KBM-7 (cell line): ENCODE measurements at regions not wholly inside any gene's neighbourhood (a gene's known extent, or its start where the extent isn't known, plus 50 kb on each side); places are given as distances from the start of the nearest gene placed in this dataset.
"Not testable (repeated sequence)": the region's sequence is repeated elsewhere in the genome, so short reads cannot be mapped to it uniquely, and the experiment has no call there.

ENCODE experiments used
- DNase-seq: peaks from one replicate; pipeline ENCODE4 v3.0.0-alpha.2; 2015
- in situ Hi-C: fragments of 300-500 bp; cut with MboI; formaldehyde crosslinking; loops from 2 replicates; pipeline ENCODE4 v1.14.3; 2020; ENCODE audit warnings: low sequenced_read_pairs, low pct_unique_long_range_greater_than_20kb, mixed read lengths

DNA sequence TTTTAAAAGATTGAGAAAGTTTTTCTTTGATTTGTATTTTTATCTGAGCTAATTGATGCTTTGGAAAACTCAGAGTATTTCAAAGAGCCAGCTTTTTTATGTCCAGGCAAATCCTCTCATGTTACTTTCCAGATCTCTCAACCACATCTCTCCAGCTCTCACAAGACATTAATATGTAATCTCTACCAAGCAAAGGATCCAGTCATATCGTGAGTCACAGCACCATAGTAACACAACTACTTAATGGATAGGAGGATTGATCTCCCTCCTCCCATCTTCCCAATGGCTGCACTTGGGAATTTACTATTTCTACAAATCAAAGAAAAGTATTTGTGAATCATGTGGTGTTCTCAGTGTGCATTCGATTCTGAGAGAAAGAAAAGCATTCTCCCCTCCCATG is 63.3 kb downstream of the POU4F1 start:
- DNase-seq, result no peak
- in situ Hi-C loops, result no loop called here

DNA sequence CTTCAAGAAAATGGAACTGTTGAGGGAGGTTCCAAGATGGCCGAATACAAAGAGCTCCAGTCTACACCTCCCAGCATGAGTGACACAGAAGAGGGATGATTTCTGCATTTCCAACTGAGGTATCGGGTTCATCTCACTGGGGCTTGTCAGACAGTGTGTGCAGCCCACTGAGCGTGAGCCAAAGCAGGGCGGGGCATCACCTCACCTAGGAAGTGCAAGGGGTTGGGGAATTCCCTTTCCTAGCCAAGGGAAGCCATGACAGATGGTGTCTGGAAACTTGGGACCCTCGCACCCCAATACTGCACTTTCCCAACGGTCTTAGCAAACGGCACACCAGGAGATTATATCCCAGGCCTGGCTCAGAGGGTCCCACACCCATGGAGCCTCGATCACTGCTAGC is 77.3 kb downstream of the POU4F1 start:
- DNase-seq, in situ Hi-C loops: not testable (repeated sequence)

DNA sequence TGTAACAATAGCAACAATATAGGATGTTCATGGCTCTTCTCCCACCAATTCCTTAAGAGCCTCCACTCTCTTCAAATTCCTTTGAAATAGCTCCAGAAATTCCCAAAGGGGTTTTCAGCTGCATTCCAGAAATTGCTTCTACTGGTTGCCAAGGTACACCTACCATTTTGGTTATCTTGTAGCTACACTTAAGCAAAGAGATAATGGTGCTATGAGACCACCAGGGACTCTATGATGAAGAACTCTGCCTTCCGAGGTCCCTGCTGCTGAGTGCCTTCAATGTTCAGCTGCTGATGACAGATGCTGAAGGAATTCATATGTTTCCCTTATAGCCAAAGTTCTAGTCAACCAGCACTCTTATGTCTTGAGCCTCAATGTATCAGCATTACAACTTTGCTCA is 78.4 kb downstream of the POU4F1 start:
- no peak for DNase-seq
- in situ Hi-C loops, result no loop called here

DNA sequence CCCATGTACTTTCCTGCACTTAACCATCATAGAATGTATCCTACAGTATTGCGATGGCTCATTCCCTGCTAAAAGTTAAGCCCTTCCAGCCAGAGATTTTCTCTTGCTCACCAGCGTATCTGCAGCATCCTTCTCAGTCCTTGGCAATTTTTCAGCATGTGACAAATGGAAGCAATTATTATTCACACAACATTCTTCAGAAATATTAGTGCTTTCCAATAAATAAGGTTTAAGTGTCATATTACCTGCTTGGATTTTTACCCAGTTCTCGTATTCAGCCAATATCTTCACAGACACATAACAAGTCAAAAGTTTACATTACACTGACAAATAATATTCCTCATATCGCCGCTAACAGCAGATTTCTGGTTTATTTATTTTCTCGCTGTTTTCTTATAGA is 82.3 kb downstream of the POU4F1 start:
- no peak for DNase-seq
- in situ Hi-C loops, result no loop called here

DNA sequence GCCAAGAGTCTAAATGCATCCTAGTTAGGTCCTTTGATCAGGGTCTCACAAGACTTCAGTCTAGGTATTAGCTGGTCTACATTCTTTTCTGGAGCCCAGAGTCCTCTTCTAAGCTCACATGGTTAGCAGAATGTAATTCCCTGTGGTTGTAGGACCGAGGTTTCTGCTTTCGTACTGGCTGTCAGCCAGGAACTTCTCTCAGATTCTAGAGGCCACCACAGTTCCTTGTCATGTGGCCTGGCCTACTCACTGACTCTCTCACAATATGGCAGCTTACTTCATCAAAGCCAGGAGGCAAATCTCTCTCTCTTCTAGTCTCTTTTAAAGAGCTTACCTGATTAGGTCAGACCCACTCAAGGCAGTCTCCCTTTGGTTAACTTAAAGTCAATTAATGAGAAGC is 82.9 kb downstream of the POU4F1 start:
- in situ Hi-C loops, result no loop called here
- DNase-seq, result no peak

DNA sequence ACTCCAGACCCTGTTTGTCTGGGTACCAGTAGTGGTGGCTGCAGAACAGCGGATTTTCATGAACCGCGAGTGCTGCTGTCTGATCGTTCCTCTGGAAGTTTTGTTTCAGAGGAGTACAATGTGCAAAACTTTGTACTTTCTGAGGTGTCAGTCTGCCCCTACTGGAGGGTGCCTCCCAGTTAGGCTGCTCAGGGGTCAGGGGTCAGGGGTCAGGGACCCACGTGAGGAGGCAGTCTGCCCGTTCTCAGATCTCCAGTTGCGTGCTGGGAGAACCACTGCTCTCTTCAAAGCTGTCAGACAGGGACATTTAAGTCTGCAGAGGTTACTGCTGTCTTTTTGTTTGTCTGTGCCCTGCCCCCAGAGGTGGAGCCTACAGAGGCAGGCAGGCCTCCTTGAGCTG is 84.9 kb downstream of the POU4F1 start:
- DNase-seq, in situ Hi-C loops: not testable (repeated sequence)

DNA sequence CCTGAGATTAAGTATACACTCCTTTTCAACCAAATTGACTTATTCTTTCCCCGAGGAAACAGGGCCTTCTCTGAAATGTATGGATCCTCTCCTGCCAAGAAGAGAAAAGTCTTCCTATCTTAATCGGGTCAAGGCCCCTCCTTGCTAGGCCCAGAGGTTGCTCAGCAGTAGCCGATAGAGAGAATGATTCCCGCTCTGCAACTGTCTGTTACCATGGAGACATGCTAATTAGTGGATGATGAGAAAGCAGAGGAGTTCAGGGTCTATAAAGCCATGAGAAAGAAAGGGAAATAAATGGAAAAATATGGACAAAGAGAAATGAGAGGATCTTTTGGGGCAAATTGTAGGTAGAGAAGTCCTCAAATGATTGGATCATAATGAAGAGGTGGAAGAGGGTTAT is 103.5 kb downstream of the POU4F1 start:
- in situ Hi-C loops, result no loop called here
- no peak for DNase-seq

DNA sequence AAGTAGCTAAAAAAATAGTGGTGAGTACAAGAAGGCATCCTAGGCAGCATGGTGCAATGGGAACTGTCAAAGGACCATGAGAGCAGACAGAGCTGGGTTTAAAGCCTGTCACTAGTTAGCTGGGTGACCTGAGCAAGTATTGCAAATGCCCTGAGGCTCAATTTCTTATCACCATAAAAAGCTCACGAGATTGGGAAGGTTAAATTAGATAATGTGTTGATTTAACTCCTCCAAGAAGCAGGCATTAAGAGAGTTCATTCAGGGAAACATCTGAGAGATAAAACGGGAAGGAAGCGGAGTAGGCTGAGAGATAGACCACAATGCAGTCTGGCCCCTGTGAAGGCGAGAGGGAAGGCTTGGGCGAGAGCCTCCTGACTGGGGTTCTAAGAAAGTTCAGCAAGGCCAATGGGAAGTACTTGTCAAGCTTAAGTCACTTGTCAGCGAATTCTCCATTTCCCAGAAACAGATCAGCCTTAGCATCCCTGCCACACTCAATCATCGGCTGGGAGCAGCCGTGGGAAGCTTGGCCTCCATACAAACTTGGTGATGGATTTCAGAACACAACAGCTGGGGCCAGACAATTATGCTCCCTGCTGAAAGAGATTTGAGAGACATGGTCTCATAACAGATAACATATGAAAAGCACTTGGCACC is 105.5 kb downstream of the POU4F1 start:
- peak; percentile 53 for DNase-seq
- in situ Hi-C loops, result no loop called here

DNA sequence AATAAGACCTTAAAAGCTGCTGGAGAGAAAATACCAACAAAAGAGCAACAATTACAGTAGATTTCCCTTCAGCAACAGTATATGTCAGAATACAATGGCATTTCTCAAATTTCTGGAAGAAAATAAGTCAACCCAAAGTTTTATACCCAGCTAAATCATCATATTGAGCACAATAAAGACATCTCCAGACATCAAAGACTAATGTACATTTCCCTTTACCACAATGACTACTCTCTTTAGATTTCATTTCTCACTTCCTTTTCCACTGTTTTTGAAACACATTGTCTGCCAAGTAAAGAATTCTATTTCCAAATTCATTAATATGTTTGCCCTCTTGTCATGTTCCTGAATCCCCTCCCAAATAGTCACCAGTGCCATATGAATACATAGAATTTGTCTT is 111.4 kb downstream of the POU4F1 start:
- DNase-seq, result no peak
- in situ Hi-C loops, result no loop called here

DNA sequence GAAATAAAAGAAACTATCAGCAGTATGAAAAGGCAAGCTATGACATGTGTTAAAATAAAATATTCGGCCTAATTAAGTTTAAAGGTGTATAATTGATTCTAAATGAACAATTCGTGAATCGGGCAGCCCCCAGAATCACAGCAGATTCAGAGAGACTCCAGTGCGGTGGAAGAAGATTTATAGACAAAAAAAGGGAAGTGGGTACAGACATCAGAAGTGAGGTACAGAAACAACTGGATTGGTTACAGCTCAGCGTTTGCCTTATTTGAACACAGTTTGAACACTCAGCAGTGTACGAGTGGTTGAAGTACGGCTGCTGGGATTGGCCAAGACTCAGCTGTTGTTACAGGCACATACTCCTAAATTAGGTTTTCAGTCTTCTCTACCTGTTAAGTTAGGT is 113.1 kb downstream of the POU4F1 start:
- DNase-seq, in situ Hi-C loops: not testable (repeated sequence)

DNA sequence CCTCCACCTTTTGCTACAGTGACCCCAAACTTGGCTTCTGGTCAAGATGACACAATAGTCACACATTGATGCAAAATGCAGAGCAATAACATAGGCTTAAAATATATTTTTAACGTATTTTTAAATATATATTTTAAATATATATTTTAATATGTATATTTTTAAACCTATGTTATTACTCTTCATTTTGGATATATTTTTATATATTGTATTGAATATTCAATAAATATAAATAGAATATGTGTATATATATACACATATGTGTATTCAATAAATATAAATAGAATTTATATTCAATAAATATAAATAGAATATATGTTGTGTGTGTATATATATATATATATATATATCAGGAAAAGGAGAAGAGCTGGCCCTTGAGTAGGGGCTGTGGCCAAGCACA is 115.6 kb downstream of the POU4F1 start:
- DNase-seq, result no peak
- in situ Hi-C loops, result no loop called here

DNA sequence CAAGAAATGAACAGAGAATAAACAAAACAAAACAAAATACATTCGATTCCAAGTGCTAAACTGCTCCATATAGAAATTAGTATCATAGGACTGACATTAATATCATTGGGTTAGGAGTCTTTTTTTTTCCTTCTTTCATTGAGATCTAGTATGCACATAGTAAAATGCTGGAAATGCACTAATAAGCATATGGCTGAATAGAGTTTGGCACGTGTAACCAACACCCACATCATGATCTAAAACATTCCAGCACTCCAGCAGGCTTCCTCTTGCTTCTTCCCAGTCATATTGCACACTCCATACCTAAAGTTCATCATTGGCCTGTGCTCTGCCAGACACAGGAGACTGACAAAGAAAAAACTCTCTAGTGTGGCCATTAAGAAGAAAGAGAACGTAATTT is 117.5 kb downstream of the POU4F1 start:
- in situ Hi-C loops, result no loop called here
- DNase-seq, result no peak

DNA sequence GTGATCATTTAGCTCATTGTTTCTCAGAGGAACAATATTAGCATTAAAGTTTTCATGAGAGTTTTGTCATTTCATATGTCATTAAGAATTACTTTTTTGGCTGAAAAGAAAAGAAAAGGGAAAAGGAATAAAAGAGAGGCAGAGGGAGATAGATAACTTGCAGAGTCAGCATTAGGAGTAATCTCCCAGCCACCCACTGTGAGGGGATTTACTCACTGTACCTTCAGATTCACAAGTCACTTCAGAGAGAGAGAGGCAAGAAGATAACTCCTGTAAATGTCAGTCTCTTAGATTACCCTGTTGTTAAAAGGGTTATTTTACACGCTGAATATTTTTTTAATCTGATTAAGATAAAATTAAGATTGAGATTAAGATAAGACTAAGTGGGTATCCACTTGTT is 125.2 kb downstream of the POU4F1 start:
- in situ Hi-C loops, result no loop called here
- DNase-seq, result no peak

DNA sequence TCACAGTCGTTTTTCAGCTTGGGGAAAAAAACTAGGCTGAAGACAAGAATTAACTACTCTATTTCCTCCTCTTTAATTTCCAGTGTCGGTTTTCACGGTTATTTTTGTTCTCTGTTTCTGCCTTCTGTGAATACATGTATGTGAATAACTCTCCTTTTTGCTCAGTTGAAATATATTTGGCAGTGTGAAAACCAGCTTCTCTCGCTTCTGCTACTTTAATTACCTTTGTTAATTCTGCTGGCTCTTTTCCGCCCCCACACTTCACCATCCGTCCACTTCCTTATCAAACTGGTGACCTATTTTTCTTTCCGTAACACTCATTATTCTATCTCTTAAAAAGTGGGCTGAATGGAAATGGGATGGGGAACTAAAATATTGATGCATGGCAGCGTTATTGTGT is 126.4 kb downstream of the POU4F1 start:
- in situ Hi-C loops, result no loop called here
- no peak for DNase-seq

DNA sequence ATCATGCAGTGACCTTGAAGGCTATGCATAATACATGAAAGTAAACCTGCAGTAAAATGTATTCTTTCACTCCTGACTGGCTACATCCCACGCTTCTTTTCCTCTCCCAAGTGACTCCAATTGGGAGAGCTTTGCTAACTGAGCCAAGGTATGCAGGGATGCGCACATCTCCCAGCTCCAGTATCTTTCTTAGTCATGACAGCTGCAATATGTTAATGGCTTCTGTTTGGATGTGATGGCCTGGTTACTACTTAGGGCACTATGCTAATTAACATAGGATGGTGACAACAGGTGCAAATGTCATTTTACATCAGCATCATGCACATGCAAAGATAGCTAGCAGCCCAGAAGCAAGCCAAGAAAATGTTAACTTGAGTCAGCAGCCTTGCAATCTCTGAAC is 134.7 kb downstream of the POU4F1 start:
- in situ Hi-C loops, result no loop called here
- no peak for DNase-seq

DNA sequence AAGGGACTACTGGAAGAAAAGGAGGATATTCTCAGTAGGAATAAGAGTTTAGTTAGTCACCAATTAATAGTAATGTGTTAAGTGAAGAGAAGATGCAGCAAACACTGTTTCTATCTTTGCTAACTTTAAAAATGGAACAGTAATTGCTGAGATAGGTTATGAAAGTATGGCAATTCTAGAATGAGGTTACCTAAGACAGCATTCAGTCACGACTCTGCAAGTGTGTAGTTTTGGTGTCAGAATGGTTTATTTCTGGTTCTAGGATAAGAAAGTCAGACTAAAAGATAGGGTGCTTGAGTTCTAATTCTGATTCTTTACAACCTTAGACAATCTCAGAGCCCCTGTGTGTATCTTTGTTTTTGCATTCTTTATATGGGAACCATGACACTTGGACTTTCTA is 138.1 kb downstream of the POU4F1 start:
- DNase-seq, result no peak
- in situ Hi-C loops, result no loop called here

DNA sequence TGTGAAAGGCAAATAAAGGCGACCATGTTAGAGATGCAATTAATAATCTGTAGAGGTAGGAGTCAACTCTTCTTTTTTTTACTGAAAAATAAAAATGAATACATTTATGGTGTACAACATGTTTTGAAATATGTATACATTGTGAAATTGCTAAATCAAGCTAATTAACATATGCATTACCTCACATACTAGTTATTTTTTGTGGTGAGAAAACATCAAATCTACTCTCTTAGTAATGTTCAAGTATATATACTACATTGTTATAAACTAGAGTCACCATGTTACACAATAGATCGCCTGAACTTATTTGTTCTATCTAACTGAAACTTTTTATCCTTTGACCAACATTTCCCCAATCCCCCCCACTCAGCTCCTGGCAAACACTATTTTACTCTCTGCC is 143.2 kb downstream of the POU4F1 start:
- in situ Hi-C loops, result no loop called here

DNA sequence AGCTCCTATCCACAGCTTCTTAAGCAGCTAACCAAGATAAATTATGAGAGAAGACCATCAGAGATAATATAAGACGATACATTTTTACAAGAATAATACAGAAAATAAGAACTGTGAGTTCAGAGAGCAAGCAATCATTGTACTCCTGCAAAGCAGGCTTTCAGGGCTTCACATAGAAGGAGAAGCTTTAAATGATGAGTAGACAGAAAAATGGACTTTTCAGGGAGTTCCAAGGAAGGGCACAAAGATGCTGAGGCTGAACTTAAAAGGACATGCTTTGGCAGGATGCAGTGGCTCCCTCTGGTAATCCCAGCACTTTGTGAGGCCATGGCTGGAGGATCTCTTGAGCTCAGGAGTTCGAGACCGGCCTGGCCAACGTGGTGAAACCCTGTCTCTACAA is 159.5 kb downstream of the POU4F1 start:
- in situ Hi-C loops, result no loop called here
- DNase-seq, result no peak

More for the DNA sequence above, 143.2 kb downstream of the POU4F1 start:
- DNase-seq, result peak; percentile 3

DNA sequence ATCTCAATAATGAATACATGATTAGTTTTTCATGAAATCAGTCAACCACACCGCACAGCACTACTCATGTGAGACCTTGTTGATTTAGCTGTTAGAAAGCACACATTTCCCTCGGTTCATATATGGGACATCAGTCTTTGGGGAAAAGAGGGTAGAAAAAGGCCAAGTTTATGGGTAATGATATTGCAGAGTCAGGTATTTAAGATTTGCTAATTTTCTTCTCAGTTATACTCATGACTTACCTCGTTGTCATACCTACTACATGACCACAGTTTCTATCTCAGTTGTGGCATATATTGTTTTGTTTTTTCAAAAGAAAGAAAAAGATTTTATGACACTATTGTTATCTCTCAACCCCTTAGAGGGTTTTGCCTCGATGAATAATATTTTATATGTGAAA is 165.6 kb downstream of the POU4F1 start:
- no peak for DNase-seq
- in situ Hi-C loops, result no loop called here

DNA sequence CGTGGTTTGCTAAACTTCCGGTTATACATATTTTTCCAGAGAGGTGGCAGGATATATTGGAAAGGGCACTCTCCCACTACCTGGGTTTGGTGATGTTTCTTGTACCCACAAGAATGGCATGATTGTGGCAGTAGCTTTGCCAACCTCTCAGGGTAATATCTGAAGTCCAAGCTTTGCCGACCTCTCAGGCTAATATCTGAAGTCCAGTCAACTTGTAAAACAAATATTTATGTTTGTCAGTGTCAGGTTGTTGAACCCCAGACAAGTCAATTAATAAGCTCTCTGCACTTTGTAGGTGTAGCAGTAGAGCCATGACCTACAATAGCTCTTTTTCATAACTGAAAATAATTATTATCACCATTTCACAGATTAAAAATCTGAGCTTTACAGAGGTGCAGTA is 167.0 kb downstream of the POU4F1 start:
- DNase-seq, result no peak
- in situ Hi-C loops, result no loop called here

DNA sequence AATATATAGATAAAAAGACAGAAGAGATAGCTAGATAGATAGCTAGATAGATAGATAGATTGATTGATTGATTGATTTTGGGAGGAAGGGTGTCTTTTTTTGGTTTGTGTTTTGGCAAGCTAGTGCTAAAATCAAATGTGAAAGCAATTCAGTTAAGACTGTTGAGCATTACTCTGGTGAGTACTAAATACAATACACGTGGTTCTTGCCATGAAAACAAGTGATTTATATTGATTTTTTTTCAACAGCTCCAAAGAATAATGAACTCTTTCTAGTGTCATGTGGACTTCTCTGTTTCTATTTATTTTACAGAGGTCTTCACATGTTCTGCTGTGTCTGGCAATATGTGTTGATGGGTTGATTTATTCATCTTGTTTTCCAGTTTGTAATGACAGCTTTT is 172.0 kb downstream of the POU4F1 start:
- in situ Hi-C loops, result no loop called here
- no peak for DNase-seq

DNA sequence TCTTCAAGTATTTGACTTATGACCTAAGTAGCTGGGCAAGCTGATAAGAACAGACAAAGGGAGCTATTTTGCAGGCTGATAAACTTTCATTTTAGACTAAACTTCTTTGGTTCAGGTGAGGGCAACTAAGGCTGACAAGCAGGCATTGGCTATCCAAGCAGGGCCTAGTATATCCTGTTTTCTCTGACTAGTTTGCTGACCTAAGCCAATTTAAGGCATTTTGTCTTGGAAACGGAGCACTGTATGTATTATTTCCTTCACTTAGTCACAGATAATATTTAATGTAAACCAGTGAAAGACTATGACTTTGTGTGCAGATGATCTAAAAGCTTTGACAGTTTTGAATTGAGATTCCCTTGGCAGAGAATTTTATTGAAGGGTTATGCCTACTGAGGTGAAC is 172.5 kb downstream of the POU4F1 start:
- in situ Hi-C loops, result no loop called here
- no peak for DNase-seq
